ENCODE measurements at regions not wholly inside any gene's neighbourhood (a gene's known extent, or its start where the extent isn't known, plus 50 kb on each side); places are given as distances from the start of the nearest gene placed in this dataset.

DNA sequence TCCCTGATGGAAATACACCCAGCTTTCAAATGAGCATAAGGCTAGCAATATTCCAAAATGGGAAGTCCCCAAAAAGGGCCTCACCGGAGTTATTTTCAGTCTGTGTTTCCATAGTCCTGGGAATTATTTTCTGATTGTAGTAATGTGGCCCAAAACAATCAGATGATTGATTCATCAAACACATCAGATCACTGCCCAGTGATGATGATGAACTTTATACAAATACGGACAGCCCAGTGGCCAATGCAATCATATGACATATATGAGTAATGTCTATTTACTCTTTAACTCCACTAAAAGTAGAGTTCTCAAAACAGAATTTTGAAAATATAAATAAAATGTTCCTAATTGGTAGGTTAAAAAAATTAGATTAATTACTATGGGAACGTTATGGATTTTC, 467.8 kb downstream of the ZNF608 start:
- no peaks in the 10 kb centered on the region for H3K36me3 ChIP-seq (ENCODE audit: control insufficient read depth in 3 of 3, insufficient read depth in 3 of 3, low read length in 3 of 3)
- H3K9me3 ChIP-seq (ENCODE audit: control insufficient read depth in 3 of 3, low read length in 3 of 3) = no peaks in the 10 kb centered on the region

DNA sequence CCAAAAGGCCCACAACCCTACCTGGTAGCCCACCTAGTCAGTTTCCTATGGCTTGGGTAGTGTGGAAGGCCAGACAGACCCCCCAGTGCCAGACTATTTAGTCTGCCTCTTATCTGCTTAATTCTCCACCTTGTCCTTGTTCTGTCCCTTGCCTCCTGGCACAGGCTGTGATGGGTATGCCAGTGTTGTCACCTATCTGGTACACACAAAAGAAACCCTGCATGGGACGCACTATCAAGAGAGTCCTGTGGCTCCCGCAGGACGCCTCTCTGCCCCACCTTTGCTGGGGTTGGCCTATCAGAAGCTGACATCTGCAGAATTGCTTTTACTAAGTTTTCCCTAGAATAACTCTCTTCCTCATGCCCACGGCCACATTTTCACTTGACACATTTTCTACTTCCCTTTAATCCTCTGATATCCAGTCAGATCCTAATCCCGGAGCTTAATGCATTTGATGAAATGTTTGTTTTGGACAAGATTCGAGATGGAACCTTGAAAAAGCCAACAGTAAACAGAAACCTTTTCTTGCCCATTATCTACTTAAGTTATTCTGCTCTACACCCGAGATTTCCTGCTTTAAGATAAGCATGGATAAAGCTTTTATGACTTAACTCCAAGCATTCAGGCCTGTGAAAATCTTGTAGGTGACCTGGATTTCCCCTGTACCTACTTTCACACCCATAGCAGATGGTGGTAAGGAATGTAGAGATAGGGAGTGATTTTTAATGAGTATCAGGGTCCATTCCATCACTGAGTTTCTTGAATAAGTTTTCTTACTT, 468.5 kb downstream of the ZNF608 start:
- peaks cover 0 to 3% (median 0%) of the 10 kb centered on the region in 3 donors for H3K4me1 ChIP-seq (ENCODE audit: control insufficient read depth in 3 of 3, insufficient read depth in 3 of 3, low read length in 3 of 3)
- H3K27me3 ChIP-seq (ENCODE audit: control insufficient read depth in 3 of 3, insufficient read depth in 3 of 3, low read length in 3 of 3) = no peaks in the 10 kb centered on the region
- H3K27ac ChIP-seq (ENCODE audit: low read depth, low read length) = no peak overlapping the region
- H3K36me3 ChIP-seq (ENCODE audit: control insufficient read depth in 3 of 3, insufficient read depth in 3 of 3, low read length in 3 of 3) = no peaks in the 10 kb centered on the region
- H3K9me3 ChIP-seq (ENCODE audit: control insufficient read depth in 3 of 3, low read length in 3 of 3) = no peaks in the 10 kb centered on the region
- H3K9ac ChIP-seq (ENCODE audit: low read depth in 1 of 3, low read length in 3 of 3) = no peak overlapping the region
- no peak overlapping the region for H3K4me3 ChIP-seq (ENCODE audit: low read length in 3 of 3)

More for the DNA sequence above, 467.8 kb downstream of the ZNF608 start:
- Histone ChIP-seq H3K9ac (ENCODE audit: low read depth in 1 of 3, low read length in 3 of 3) (no peak overlapping the region), H3K4me1 (ENCODE audit: control insufficient read depth in 3 of 3, insufficient read depth in 3 of 3, low read length in 3 of 3) (peaks cover 0 to 3% (median 0%) of the 10 kb centered on the region in 3 donors), H3K27me3 (ENCODE audit: control insufficient read depth in 3 of 3, insufficient read depth in 3 of 3, low read length in 3 of 3) (no peaks in the 10 kb centered on the region), H3K27ac (ENCODE audit: low read depth, low read length) (no peak overlapping the region), H3K4me3 (ENCODE audit: low read length in 3 of 3) (no peak overlapping the region)

DNA sequence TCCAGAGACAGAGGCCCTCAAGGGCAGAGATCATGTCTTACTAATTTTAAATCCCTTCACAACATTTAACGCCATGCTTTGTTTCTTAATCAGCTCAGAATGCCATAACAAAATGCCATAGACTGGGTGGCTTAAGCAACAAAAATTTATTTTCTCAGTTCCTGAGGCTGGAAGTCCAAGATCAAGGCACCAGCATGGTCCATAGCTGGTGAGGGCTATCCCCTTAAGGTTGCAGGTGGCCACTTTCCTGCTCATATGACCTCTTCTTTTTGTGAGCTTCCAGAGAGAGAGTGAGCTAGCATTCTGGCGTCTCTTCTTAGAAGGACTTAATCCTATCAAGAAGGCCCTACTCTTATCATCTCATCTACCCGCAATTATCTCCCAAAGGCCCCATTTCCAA, 470.3 kb downstream of the ZNF608 start:
- H3K36me3 ChIP-seq (ENCODE audit: control insufficient read depth in 3 of 3, insufficient read depth in 3 of 3, low read length in 3 of 3) = no peaks in the 10 kb centered on the region
- H3K9me3 ChIP-seq (ENCODE audit: control insufficient read depth in 3 of 3, low read length in 3 of 3) = no peaks in the 10 kb centered on the region
- H3K27ac ChIP-seq (ENCODE audit: low read depth, low read length) = no peak overlapping the region
- H3K9ac ChIP-seq (ENCODE audit: low read depth in 1 of 3, low read length in 3 of 3) = no peak overlapping the region
- no peak overlapping the region for H3K4me3 ChIP-seq (ENCODE audit: low read length in 3 of 3)
- H3K27me3 ChIP-seq (ENCODE audit: control insufficient read depth in 3 of 3, insufficient read depth in 3 of 3, low read length in 3 of 3) = no peaks in the 10 kb centered on the region
- peaks cover 0 to 3% (median 0%) of the 10 kb centered on the region in 3 donors for H3K4me1 ChIP-seq (ENCODE audit: control insufficient read depth in 3 of 3, insufficient read depth in 3 of 3, low read length in 3 of 3)

DNA sequence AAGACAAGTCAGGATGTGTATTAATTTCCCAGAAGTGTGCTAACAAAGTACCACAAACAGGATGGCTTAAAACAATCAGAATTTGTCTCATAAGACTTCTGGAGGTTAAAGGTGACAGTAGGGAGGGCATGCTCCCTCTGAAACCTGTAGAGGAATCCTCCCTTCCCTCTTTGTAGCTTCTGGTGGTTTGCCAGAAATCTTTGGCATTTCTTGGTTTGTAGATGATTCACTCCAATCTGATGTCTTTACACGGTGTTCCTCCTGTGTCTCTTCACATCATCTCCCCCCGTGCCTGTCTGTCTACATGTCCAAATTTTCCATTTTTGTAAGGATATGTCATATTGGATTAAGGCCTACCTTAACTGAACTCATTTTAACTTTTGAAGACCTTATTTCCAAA, 471.5 kb downstream of the ZNF608 start:
- no peaks in the 10 kb centered on the region for H3K36me3 ChIP-seq (ENCODE audit: control insufficient read depth in 3 of 3, insufficient read depth in 3 of 3, low read length in 3 of 3)
- peaks cover 0 to 3% (median 0%) of the 10 kb centered on the region in 3 donors for H3K4me1 ChIP-seq (ENCODE audit: control insufficient read depth in 3 of 3, insufficient read depth in 3 of 3, low read length in 3 of 3)
- H3K27me3 ChIP-seq (ENCODE audit: control insufficient read depth in 3 of 3, insufficient read depth in 3 of 3, low read length in 3 of 3) = no peaks in the 10 kb centered on the region
- H3K9me3 ChIP-seq (ENCODE audit: control insufficient read depth in 3 of 3, low read length in 3 of 3) = no peaks in the 10 kb centered on the region
- no peak overlapping the region for H3K9ac ChIP-seq (ENCODE audit: low read depth in 1 of 3, low read length in 3 of 3)
- no peak overlapping the region for H3K27ac ChIP-seq (ENCODE audit: low read depth, low read length)
- H3K4me3 ChIP-seq (ENCODE audit: low read length in 3 of 3) = no peak overlapping the region

DNA sequence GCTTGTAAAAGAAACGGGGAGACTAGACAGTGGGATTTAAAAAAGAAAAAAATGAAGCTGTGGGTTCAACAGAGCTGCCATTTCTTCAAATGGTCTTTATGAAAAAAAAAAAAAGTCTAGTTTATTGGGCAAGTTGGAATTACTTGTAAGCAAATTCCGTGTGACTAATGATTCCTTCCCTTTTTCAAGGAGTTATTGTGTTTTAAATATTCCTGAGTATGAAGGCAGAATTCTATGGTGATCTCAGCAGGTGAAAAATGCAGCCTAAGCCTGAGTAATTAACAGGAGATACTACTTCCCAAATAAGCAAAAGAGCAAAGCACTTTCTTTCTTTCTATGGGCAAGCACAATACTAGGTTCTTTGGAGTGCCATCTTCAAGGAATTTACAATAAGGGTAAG, 481.9 kb downstream of the ZNF608 start:
- H3K4me1 ChIP-seq (ENCODE audit: control insufficient read depth in 3 of 3, insufficient read depth in 3 of 3, low read length in 3 of 3) = peaks cover 7 to 11% (median 9%) of the 10 kb centered on the region in 3 donors
- no peak overlapping the region for H3K9ac ChIP-seq (ENCODE audit: low read depth in 1 of 3, low read length in 3 of 3)
- no peaks in the 10 kb centered on the region for H3K36me3 ChIP-seq (ENCODE audit: control insufficient read depth in 3 of 3, insufficient read depth in 3 of 3, low read length in 3 of 3)
- H3K27me3 ChIP-seq (ENCODE audit: control insufficient read depth in 3 of 3, insufficient read depth in 3 of 3, low read length in 3 of 3) = no peaks in the 10 kb centered on the region
- no peak overlapping the region for H3K4me3 ChIP-seq (ENCODE audit: low read length in 3 of 3)
- H3K27ac ChIP-seq (ENCODE audit: low read depth, low read length) = no peak overlapping the region
- no peaks in the 10 kb centered on the region for H3K9me3 ChIP-seq (ENCODE audit: control insufficient read depth in 3 of 3, low read length in 3 of 3)

DNA sequence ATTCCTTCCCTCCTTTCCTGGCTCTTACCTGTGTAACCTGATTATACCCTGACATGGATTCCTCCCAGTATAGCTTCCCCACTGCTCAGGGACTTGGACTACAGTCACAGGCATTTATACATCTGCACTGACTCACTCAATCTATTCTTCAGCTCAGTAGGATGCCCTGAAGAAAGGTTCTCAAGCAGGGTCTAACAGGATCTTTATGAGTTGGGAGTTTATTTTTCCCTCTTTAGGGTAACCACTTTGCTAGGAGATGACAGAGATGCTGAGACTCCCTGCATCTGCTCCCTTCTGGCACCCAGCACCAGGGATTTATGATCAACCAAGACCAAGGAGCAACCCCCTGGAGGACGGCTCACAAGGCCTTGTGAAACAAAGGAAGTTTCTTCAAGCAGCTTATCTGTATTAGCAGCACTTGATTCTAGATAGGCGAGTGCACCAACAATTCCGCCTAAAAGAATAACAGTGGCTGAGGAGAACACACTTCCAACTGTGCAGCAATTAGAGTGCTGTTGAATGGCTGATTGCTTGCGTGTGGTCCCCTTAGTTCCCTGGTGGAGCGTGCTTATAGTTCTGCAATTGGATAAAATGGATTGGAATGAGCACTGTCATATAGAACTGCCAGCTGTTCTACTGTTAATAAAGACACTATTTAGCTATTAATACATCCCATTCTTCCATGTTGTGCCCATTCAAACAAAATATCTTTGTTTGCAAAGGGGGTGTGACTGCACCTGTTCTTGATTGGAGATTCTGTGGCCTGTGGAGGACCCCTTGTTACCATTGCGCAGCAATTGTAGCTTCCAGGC, 482.6 kb downstream of the ZNF608 start:
- peaks cover 7 to 11% (median 9%) of the 10 kb centered on the region in 3 donors for H3K4me1 ChIP-seq (ENCODE audit: control insufficient read depth in 3 of 3, insufficient read depth in 3 of 3, low read length in 3 of 3)
- no peaks in the 10 kb centered on the region for H3K27me3 ChIP-seq (ENCODE audit: control insufficient read depth in 3 of 3, insufficient read depth in 3 of 3, low read length in 3 of 3)
- no peak overlapping the region for H3K4me3 ChIP-seq (ENCODE audit: low read length in 3 of 3)
- no peaks in the 10 kb centered on the region for H3K36me3 ChIP-seq (ENCODE audit: control insufficient read depth in 3 of 3, insufficient read depth in 3 of 3, low read length in 3 of 3)
- no peak overlapping the region for H3K9ac ChIP-seq (ENCODE audit: low read depth in 1 of 3, low read length in 3 of 3)
- H3K9me3 ChIP-seq (ENCODE audit: control insufficient read depth in 3 of 3, low read length in 3 of 3) = no peaks in the 10 kb centered on the region
- H3K27ac ChIP-seq (ENCODE audit: low read depth, low read length) = no peak overlapping the region

DNA sequence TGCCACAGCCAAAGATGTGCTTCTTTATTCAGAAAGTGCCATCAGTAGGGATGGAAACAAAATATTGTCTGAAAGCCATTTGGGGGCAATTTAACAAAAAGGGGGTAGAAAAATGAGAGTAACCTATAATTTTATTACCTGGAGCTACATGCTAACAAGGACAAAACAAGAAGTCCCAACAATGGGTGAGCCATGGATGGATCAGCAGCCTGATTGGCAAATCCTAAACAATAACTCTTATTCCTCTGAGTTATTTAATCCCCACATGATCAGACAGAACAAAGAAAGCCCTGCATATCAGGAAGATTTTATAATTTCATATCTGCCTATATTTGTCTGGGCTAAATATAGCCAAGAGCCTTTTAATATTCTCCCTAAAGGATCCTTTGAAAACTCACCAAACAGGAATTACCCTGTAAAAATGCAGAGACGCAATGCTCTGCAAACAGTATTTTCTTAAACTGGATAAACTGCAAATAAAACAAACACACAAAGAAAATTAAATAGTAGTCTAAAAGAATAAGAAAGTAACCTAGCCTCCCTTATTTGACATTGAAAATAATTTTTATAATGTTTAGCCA, 483.4 kb downstream of the ZNF608 start:
- H3K4me3 ChIP-seq (ENCODE audit: low read length in 3 of 3) = no peak overlapping the region
- no peaks in the 10 kb centered on the region for H3K27me3 ChIP-seq (ENCODE audit: control insufficient read depth in 3 of 3, insufficient read depth in 3 of 3, low read length in 3 of 3)
- no peaks in the 10 kb centered on the region for H3K9me3 ChIP-seq (ENCODE audit: control insufficient read depth in 3 of 3, low read length in 3 of 3)
- no peaks in the 10 kb centered on the region for H3K36me3 ChIP-seq (ENCODE audit: control insufficient read depth in 3 of 3, insufficient read depth in 3 of 3, low read length in 3 of 3)
- peaks cover 7 to 11% (median 9%) of the 10 kb centered on the region in 3 donors for H3K4me1 ChIP-seq (ENCODE audit: control insufficient read depth in 3 of 3, insufficient read depth in 3 of 3, low read length in 3 of 3)
- H3K9ac ChIP-seq (ENCODE audit: low read depth in 1 of 3, low read length in 3 of 3) = no peak overlapping the region
- no peak overlapping the region for H3K27ac ChIP-seq (ENCODE audit: low read depth, low read length)

DNA sequence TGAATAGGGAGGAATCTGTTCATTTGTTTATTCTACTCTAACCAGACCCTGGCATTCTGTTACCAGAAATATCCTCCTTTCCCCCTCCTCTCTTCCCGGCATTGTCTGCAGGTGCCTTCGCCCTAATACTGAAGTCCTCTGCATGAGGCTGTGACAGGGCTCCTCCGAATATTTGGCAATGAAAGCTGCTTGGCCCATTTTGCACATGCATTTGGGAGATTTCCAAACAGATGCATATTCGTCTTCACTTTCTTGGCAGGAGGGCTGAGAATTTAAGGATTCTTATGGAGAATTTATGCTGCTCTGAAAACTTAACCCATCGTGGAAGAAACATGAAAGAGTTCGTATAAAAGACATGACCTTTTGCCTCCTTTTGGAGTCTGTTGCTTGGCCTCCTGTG, 484.0 kb downstream of the ZNF608 start:
- Histone ChIP-seq H3K9ac (ENCODE audit: low read depth in 1 of 3, low read length in 3 of 3) (no peak overlapping the region), H3K27me3 (ENCODE audit: control insufficient read depth in 3 of 3, insufficient read depth in 3 of 3, low read length in 3 of 3) (no peaks in the 10 kb centered on the region), H3K4me3 (ENCODE audit: low read length in 3 of 3) (no peak overlapping the region)

DNA sequence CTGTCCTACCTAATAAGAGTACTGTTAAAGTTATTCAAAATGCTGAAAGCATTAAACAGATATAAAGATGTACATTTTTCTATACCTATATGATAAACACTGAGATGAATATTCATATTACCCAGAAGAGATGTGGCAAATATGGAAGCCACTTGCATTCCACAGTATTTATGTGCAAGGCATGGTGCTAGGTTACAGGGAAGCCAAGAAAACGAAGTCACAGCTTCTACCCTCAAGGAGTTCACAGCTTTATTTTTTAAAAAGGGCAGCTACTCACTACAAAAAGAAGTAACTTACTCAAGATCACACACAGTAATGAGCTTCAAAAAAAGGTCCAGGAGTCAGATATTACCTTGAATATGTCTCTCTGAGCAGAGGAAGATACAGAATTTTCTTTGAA, 484.6 kb downstream of the ZNF608 start:
- Histone ChIP-seq H3K4me1 (ENCODE audit: control insufficient read depth in 3 of 3, insufficient read depth in 3 of 3, low read length in 3 of 3) (peaks cover 7 to 11% (median 9%) of the 10 kb centered on the region in 3 donors), H3K36me3 (ENCODE audit: control insufficient read depth in 3 of 3, insufficient read depth in 3 of 3, low read length in 3 of 3) (no peaks in the 10 kb centered on the region), H3K9me3 (ENCODE audit: control insufficient read depth in 3 of 3, low read length in 3 of 3) (no peaks in the 10 kb centered on the region), H3K27ac (ENCODE audit: low read depth, low read length) (no peak overlapping the region), H3K27me3 (ENCODE audit: control insufficient read depth in 3 of 3, insufficient read depth in 3 of 3, low read length in 3 of 3) (no peaks in the 10 kb centered on the region), H3K9ac (ENCODE audit: low read depth in 1 of 3, low read length in 3 of 3) (no peak overlapping the region), H3K4me3 (ENCODE audit: low read length in 3 of 3) (no peak overlapping the region)

More for the DNA sequence above, 484.0 kb downstream of the ZNF608 start:
- Histone ChIP-seq H3K9me3 (ENCODE audit: control insufficient read depth in 3 of 3, low read length in 3 of 3) (no peaks in the 10 kb centered on the region), H3K36me3 (ENCODE audit: control insufficient read depth in 3 of 3, insufficient read depth in 3 of 3, low read length in 3 of 3) (no peaks in the 10 kb centered on the region), H3K27ac (ENCODE audit: low read depth, low read length) (no peak overlapping the region), H3K4me1 (ENCODE audit: control insufficient read depth in 3 of 3, insufficient read depth in 3 of 3, low read length in 3 of 3) (peaks cover 7 to 11% (median 9%) of the 10 kb centered on the region in 3 donors)
